ENCODE measurements at regions not wholly inside any gene's neighbourhood (a gene's known extent, or its start where the extent isn't known, plus 50 kb on each side); places are given as distances from the start of the nearest gene placed in this dataset.

DNA sequence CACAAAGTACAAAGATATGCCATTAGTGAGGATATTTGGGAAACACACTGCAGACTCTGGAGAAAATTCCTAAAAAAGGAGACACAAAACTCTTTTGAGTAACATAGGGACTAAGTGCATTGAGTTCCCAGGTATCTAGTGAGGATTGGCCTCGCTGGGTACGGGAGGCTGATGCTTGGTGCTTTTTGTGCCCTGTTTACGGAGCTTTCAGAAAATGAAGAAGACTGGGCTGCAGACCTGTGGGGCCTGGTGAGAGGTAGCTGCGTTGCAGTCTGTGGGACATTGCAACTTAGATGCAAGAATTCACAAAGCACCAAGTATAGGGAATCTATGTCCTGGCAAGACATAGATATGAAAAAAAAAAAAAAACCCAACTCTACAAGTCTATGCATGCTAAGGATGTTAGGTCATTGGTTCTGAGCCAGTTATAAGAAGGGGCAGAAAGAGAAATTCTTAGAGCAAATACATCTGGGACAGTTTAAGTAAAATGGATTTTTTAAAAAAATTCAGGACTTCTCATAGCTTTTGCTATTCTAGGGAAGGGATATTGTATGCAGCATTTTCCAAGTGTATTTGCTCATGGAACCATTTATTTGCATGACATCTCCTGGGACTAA, 156.0 kb downstream of the SLC4A3 start:
- intact Hi-C loops (cut with DNase I) = no loop called here
- H3K36me3 ChIP-seq = no peaks in the 10 kb centered on the region
- H3K4me1 ChIP-seq = no peaks in the 10 kb centered on the region
- no peak for TF ChIP-seq CTCF (IDR thresholded peaks at IDR 0.05)
- H3K27me3 ChIP-seq = no peaks in the 10 kb centered on the region
- DNase-seq (ENCODE audit: low spot score in 2 of 2) = no peak
- H3K4me3 ChIP-seq = no peak overlapping the region
- no peak overlapping the region for H3K27ac ChIP-seq
- no peaks in the 10 kb centered on the region for H3K9me3 ChIP-seq

GRCh38 chr2:219784178-219784577, 156.7 kb downstream of the SLC4A3 start:
- intact Hi-C loops (cut with DNase I) = no loop called here
- Histone ChIP-seq H3K4me1 (no peaks in the 10 kb centered on the region), H3K27me3 (no peaks in the 10 kb centered on the region), H3K36me3 (no peaks in the 10 kb centered on the region), H3K27ac (no peak overlapping the region), H3K4me3 (no peak overlapping the region), H3K9me3 (no peaks in the 10 kb centered on the region)
- TF ChIP-seq CTCF (IDR thresholded peaks at IDR 0.05) = no peak
- no peak for DNase-seq (ENCODE audit: low spot score in 2 of 2)

DNA sequence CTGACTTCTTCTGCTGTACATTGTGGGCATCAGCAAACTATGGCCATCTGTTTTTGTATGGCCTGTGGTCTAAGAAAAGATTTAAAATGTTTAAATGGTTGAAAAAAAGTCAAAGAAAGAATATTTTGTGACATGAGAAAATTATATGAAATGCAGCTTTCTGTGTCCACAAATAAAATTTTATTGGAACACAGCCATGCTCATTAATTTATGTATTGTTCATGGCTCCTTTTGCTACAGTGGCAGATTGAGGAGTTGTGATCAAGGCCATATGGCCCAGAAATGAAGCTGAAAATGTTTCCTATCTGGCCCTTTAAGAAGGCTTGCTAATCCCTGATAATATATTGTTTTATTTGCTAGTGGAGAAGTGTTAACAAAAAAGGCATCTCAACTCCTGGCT, 162.0 kb downstream of the SLC4A3 start:
- no peak for DNase-seq (ENCODE audit: low spot score in 2 of 2)
- H3K4me1 ChIP-seq = no peaks in the 10 kb centered on the region

GRCh38 chr2:219792446-219792845, 165.0 kb downstream of the SLC4A3 start:
- H3K36me3 ChIP-seq = no peaks in the 10 kb centered on the region
- no peak for DNase-seq (ENCODE audit: low spot score in 2 of 2)
- intact Hi-C loops (cut with DNase I) = no loop called here
- no peak overlapping the region for H3K27ac ChIP-seq
- H3K4me3 ChIP-seq = no peak overlapping the region
- H3K9me3 ChIP-seq = no peaks in the 10 kb centered on the region
- H3K4me1 ChIP-seq = no peaks in the 10 kb centered on the region
- H3K27me3 ChIP-seq = no peaks in the 10 kb centered on the region
- TF ChIP-seq CTCF (IDR thresholded peaks at IDR 0.05) = no peak

More for the DNA sequence above, 162.0 kb downstream of the SLC4A3 start:
- Histone ChIP-seq H3K9me3 (no peaks in the 10 kb centered on the region), H3K4me3 (no peak overlapping the region), H3K27me3 (no peaks in the 10 kb centered on the region), H3K27ac (no peak overlapping the region), H3K36me3 (no peaks in the 10 kb centered on the region)
- intact Hi-C loops (cut with DNase I) = no loop called here
- TF ChIP-seq CTCF (IDR thresholded peaks at IDR 0.05) = no peak

GRCh38 chr2:219798430-219798829, 171.0 kb downstream of the SLC4A3 start:
- Histone ChIP-seq H3K9me3 (no peaks in the 10 kb centered on the region), H3K4me1 (no peaks in the 10 kb centered on the region), H3K4me3 (no peak overlapping the region), H3K27me3 (no peaks in the 10 kb centered on the region), H3K36me3 (no peaks in the 10 kb centered on the region), H3K27ac (no peak overlapping the region)
- DNase-seq (ENCODE audit: low spot score in 2 of 2) = no peak
- intact Hi-C loops (cut with DNase I) = no loop called here
- no peak for TF ChIP-seq CTCF (IDR thresholded peaks at IDR 0.05)

DNA sequence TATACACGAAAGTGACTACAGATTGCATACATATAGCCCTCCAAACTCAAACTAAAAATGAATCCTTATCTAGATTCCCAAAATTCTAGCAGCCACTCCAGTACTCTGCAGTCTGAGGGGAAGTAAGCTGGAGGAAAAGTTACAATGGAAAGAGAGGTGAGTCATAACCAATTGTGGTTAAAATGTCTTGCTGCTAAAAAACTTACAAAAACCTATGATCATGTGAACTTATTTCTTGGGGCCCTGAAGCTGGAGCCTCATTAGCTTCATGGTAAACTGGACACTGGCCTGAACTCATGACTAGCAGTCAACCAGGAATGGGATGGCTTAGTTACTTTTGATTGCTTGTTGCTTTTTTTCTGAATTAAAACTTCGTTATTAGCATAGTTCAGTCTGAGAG, 175.9 kb downstream of the SLC4A3 start:
- no peaks in the 10 kb centered on the region for H3K9me3 ChIP-seq
- H3K4me1 ChIP-seq = no peaks in the 10 kb centered on the region
- intact Hi-C loops (cut with DNase I) = no loop called here
- no peaks in the 10 kb centered on the region for H3K36me3 ChIP-seq
- H3K27me3 ChIP-seq = no peaks in the 10 kb centered on the region
- TF ChIP-seq CTCF (IDR thresholded peaks at IDR 0.05) = no peak
- no peak overlapping the region for H3K27ac ChIP-seq
- no peak overlapping the region for H3K4me3 ChIP-seq
- no peak for DNase-seq (ENCODE audit: low spot score in 2 of 2)

All from ascending aorta (tissue), 2 donors.